ENCODE measurements at regions not wholly inside any gene's neighbourhood (a gene's known extent, or its start where the extent isn't known, plus 50 kb on each side); places are given as distances from the start of the nearest gene placed in this dataset.

DNA sequence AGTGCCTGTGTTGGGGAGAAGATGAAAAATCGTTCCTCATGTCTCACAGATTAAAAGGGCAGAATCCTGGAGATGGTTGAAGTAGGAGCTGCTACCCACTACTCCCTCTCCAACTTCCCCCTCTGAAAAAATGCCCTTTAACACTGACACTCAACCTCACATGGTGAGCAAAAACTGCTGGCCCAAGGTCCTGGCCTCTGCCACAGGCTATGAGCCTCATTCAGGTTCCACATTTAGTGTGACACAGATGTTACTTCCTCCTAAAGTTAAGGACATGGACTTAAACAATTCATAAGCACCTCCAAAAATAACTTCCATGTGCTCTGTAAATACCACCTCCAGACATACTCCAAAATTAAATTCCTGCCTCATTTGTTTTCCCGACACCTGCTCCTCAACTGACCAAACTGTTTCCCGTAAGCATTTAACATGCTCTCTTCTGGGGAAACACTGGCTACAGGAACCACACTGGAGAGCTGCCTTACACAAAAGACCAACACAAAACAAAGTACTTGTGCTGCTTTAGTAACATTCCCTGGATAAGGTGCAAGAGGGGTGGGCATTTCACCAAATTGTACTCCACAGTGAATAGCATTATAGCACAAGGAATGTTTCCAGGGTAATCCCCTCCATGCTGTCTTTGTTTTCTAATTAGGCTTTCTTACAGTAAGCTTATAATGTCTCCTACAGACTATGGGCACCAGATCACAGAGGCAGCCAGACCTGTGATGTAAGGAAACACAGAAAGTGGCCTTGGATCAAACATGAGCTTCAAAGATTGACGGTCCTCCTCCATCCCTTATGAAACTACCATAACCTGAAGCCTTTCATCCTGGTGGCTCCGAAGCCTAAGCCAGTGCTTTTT lies 57.0 kb downstream of the PHLDA1 start:
- no peak for DNase-seq

GRCh38 chr12:75971253-75971652 lies 60.3 kb downstream of the PHLDA1 start:
- no peak for DNase-seq

DNA sequence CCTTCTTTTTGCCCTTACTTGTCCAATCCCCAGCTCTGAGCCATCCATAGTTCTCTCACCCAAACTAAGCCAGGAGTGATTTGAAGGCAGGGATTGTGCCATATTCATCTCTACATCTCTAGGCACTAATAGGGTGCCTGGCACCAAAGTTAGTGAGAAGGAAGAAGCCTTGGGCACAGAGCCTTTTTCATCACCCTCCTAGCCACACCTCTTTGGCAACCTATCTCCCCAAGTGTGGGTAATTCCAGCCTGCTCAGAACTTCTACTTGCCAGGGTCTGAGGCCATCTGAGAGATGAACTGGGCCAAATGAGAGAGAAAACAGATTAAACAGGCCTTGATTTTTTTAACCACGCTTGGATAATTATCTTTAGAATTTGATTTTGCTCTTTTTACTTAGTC lies 61.3 kb downstream of the PHLDA1 start:
- DNase-seq, result no peak

GRCh38 chr12:75969768-75970167 lies 61.8 kb downstream of the PHLDA1 start:
- DNase-seq, result no peak

- DNase-seq, result no peak
Measured at GRCh38 chr12:75965661-75966060, 65.9 kb downstream of the PHLDA1 start.

DNA sequence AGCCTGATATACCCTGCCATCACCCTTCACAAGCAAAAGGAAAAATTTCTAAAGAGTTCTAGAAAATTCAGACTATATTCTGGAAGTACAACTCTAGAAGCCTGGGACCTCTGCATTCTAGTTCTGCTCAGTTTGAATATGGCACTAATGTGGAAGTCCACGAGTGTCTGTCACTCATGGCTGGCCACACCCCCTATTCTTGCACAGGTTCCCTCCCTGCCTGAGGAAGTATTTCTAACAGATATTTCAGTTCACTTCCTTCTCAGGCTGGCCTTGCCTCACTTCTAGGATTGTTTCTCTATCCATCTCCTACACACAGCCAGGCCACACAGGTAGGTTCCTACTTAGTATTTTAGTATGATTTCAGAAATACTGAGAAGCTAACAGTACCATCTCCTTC lies 67.4 kb downstream of the PHLDA1 start:
- no peak for DNase-seq

DNA sequence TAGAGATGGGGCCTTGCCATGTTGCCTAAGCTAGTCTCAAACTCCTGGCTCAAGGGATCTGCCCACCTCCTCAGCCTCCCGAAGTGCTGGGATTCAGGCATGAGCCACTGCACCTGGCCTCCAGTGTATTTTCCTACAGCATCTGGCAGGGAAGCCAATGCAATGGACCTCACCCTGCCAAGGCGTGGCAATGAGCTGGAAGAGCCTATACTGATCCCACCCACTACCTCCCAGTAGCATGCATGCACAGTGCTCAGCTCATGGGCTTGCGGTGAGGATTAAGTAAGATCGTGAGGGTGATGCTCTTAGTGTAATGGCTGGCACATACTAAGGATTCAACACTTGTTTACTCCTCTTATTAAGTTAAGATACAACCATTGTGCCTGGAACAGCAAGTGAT lies 69.7 kb downstream of the PHLDA1 start:
- no peak for DNase-seq

- no peak for DNase-seq
Measured at GRCh38 chr12:75960954-75961661, 70.5 kb downstream of the PHLDA1 start.

DNA sequence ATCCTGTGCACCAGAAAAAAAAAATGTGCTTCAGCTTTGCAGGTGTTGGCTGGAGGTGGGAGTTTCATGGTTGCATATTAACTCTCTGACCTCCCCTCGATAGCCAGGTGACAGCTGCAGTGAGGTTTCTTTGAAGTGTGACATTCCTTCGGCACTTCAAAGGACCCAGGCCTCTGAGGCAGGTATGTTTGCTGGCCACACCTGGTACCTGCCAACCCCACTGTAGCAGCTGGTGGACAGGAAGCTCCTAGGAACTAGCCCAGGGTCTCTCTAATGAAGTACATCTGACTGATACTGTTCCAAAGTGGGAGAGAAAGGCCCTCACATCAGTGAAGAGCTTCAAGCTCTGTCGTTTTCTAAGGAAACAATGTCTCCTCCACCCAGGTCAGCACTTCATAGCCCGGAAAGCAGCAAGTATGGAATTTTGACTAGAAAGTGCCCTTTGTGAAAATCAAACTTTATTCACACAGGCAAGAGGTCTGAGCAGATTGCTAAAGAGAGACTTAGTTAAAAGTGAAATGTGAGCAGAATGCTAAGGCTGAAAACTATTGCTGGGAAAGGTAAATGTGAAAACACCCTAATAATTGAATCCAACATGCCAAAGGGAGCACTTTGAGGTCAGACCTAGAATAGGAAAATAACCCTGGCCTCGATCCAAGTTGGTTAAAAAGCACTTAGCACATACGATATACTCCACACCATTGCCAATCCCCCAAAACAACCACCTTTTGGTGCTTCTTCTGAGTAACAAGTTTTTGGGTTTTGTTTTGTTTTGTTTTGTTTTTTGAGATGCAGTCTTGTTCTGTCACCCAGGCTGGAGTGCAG lies 71.3 kb downstream of the PHLDA1 start:
- DNase-seq, result no peak

GRCh38 chr12:75959506-75959905 lies 72.1 kb downstream of the PHLDA1 start:
- no peak for DNase-seq

DNA sequence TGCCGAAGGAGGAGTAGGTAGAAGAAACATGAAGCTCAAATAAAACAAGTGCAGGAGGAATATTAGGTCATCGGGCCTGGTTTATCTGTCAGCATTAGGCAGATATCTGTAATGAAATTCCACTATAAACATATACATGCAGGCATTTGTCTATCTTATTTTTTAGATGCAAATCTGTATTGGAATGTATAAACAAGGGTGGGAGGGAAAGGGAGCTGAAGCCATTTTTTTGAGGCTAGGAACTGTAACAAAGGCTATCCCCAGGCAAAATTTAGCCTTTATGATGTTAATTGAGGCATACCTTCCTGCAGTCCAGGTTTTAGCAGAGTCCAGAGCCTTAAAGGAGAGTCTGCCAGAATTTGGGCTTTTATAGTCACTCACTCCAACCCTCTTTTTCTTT lies 72.5 kb downstream of the PHLDA1 start:
- no peak for DNase-seq

DNA sequence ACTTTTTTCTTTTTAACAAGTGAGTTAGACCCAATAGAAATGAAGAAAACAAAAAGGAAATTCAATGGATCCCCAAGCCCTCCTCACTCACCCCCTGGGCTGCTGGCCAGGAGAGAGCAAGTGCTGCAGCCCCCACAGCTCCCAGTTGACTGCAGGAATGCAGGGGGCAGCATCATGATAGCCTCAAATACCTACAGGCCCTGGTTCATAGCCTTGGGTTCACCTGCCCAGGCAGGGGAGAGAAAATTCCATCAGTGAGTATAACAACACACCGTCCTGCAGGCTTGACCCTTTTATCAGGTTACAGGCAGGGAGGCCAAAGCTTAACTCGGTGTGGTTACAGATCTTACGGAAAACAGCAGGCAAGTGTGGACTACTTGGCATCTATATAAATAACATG lies 76.3 kb downstream of the PHLDA1 start:
- no peak for DNase-seq

DNA sequence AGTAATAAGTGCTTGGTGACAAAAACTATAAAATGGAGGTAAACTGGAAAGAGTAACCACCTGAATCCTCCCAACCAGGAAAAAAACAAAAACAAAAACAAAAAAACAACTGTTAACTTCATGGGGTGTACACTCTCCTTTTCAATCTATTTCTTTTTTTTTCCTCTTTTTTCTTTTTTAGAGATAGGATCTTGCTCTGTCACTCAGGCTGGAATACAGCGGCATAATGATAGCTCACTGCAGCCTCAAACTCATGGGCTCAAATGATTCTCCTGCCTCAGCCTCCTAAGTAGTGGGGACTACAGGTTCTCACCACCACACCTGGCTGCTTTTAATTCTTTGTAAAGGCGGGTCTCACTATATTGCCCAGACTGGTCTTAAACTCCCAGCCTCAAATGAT lies 76.8 kb downstream of the PHLDA1 start:
- DNase-seq, result no peak

DNA sequence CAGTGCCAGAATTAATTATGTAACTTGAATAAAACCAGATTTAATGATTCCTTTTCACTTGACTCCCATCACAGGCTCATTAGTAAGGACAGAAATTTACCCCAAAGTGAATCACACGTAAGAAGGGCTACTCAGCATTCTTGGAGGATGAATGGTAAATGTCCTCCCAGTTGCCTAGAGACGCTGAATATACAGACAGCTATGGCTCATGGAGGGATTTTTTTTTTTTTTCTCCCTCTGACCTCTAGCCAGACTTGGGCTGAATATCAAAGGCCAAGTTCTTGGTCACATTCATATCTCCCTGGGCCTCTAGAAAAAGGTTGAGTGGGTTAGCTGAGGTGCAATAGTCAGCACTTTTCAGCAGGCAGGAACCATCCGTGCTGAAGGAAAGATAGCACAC lies 77.5 kb downstream of the PHLDA1 start:
- DNase-seq, result no peak

- no peak for DNase-seq
Measured at GRCh38 chr12:75953312-75953906, 78.2 kb downstream of the PHLDA1 start.

GRCh38 chr12:75951399-75952278 lies 79.9 kb downstream of the PHLDA1 start:
- DNase-seq, result no peak

- DNase-seq, result no peak
Measured at GRCh38 chr12:75947156-75947723, 84.3 kb downstream of the PHLDA1 start.

DNA sequence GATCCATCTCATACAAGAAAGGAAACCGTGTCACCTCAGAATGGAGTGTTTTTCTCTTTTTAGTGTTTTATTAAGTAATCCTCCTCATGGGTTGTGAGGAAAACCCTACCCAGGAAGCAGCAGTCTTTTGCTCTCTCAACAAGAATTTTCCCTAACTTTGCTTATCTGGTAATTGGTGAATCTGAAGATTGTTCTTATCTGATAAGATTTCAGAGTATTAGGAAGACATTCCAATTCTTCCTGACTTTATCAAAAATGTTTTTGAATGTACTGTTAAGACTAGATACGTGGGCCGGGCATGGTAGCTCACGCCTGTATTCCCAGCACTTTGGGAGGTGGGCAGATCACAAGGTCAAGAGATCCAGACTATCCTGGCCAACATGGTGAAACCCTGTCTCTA lies 86.0 kb downstream of the PHLDA1 start:
- no peak for DNase-seq

DNA sequence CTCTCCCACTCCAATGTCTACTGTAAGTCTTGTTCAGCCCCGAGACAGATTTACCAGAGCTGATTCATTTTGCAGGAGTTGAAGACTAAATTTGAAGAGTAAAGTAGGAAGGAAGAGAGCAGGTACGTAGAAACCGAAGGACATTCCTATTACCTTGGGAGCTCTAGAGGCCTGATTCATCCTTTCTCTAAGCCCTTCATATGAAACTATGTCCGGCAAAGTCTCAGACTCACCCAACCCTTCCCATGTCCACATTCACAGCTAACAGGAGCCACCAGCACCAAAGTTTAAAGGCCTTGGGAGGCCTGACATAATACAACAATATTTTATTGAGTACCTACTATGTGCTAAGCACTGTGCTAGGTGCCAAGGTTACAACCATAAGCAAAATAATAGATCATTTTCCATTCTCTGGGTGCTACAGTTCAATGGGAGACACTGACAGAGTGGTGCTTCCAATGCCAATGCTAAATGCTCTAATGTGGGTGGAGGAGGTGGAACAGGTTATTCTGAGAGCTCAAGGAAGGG lies 86.6 kb downstream of the PHLDA1 start:
- no peak for DNase-seq

GRCh38 chr12:75944097-75944904 lies 87.3 kb downstream of the PHLDA1 start:
- no peak for DNase-seq

- DNase-seq, result no peak
Measured at GRCh38 chr12:75943730-75944096, 87.9 kb downstream of the PHLDA1 start.

Data from NCI-H345 (cell line).